Ishikawa (cell line): ENCODE measurements at regions not wholly inside any gene's neighbourhood (a gene's known extent, or its start where the extent isn't known, plus 50 kb on each side); places are given as distances from the start of the nearest gene placed in this dataset.

ENCODE experiments used
- CEBPB ChIP-seq: IDR thresholded peaks from 2 replicates; pipeline ENCODE4 v1.6.1; 2012
- CREB1 ChIP-seq: IDR thresholded peaks from 2 replicates; pipeline ENCODE4 v1.6.1; 2012; ENCODE audit warnings: low read depth
- EGR1 ChIP-seq: IDR thresholded peaks from 2 replicates; pipeline ENCODE4 v1.6.1; 2012
- EP300 ChIP-seq: IDR thresholded peaks from 2 replicates; pipeline ENCODE4 v1.6.1; 2012; ENCODE audit warnings: borderline replicate concordance
- FOXM1 ChIP-seq: IDR thresholded peaks from 2 replicates; pipeline ENCODE4 v1.6.1; 2012; ENCODE audit warnings: low read depth, borderline replicate concordance
- MAX ChIP-seq: IDR thresholded peaks from 2 replicates; pipeline ENCODE4 v1.6.1; 2012
- NFIC ChIP-seq: IDR thresholded peaks from 2 replicates; pipeline ENCODE4 v1.6.1; 2012
- RAD21 ChIP-seq: IDR thresholded peaks from 2 replicates; pipeline ENCODE4 v1.6.1; 2012; ENCODE audit warnings: low read depth
- REST ChIP-seq: IDR thresholded peaks from 2 replicates; pipeline ENCODE4 v1.6.1; 2012; ENCODE audit warnings: low read depth, mild to moderate bottlenecking
- TAF1 ChIP-seq: IDR thresholded peaks from 2 replicates; pipeline ENCODE4 v1.6.1; 2012; ENCODE audit warnings: low read depth, mild to moderate bottlenecking
- TCF12 ChIP-seq: IDR thresholded peaks from 2 replicates; pipeline ENCODE4 v1.6.1; 2012; ENCODE audit warnings: low read depth
- TEAD4 ChIP-seq: IDR thresholded peaks from 2 replicates; pipeline ENCODE4 v1.6.1; 2012
- YY1 ChIP-seq: IDR thresholded peaks from 2 replicates; pipeline ENCODE4 v1.6.1; 2012; ENCODE audit warnings: low read depth
- ZBTB7A ChIP-seq: IDR thresholded peaks from 2 replicates; pipeline ENCODE4 v1.6.1; 2012; ENCODE audit warnings: low read depth
- TF ChIP-seq, protein P1 (sequence below): IDR thresholded peaks from 2 replicates; pipeline ENCODE4 v1.6.1; 2012

- TF ChIP-seq ZBTB7A (no peak), FOXM1 (no peak), TEAD4 (no peak), MAX (no peak), NFIC (no peak), YY1 (no peak), RAD21 (no peak), CEBPB (no peak), TAF1 (no peak), EP300 (no peak), EGR1 (no peak), REST (no peak), TCF12 (no peak), CREB1 (no peak)
- TF ChIP-seq, protein P1, sequence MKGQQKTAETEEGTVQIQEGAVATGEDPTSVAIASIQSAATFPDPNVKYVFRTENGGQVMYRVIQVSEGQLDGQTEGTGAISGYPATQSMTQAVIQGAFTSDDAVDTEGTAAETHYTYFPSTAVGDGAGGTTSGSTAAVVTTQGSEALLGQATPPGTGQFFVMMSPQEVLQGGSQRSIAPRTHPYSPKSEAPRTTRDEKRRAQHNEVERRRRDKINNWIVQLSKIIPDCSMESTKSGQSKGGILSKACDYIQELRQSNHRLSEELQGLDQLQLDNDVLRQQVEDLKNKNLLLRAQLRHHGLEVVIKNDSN = no peak
Observed at GRCh38 chr4:189414021-189414420, 526.7 kb upstream of the FRG1 start.

GRCh38 chr4:189420572-189420971 lies 520.1 kb upstream of the FRG1 start:
- TF ChIP-seq CEBPB (no peak), ZBTB7A (no peak), REST (no peak), RAD21 (no peak), TEAD4 (no peak)

DNA sequence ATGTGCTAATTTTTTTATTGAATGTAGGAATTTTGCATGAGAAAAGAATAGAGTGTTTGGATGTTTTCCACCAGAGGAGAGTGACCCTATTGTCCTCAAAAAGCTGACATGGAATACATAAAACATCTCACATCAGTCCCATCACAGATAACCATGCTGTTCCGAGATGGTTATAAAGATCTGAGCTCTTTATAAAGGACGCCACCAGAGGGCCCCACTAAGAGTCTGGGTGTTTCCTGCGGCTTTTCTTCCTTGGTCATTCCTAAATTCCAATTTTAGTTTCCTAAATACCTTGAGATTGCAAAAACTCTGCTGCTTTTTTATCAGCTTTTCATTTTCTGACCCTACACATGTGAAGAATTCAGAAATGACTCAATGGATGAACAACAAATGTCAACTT lies 504.5 kb upstream of the FRG1 start:
- no peak for TF ChIP-seq TAF1
- no peak for TF ChIP-seq RAD21
- TF ChIP-seq MAX = no peak
- TF ChIP-seq, protein P1 = no peak
- no peak for TF ChIP-seq YY1
- TF ChIP-seq CEBPB = no peak
- no peak for TF ChIP-seq EP300
- TF ChIP-seq EGR1 = no peak
- TF ChIP-seq ZBTB7A = no peak
- TF ChIP-seq FOXM1 = no peak

DNA sequence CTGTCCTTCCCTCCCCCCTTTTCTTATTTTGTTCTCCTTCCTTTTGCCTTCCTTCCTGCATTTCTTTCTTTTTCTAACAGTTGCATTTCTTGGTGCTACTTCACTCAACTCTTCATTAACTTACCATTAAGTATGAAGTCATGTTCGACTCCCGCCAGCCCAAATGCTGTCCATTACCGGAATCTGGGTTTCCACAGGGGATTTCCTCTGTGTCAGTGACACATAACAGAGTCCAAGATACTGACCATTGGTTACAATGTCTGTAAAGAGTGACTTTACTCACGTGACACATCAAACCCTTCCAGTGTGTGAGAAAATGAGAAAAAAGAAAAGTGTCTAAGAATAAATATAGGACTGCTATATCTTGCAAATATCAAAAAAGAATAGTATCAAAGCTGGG lies 500.0 kb upstream of the FRG1 start:
- TF ChIP-seq ZBTB7A (no peak), TEAD4 (no peak), CREB1 (no peak), NFIC (no peak), REST (no peak)

DNA sequence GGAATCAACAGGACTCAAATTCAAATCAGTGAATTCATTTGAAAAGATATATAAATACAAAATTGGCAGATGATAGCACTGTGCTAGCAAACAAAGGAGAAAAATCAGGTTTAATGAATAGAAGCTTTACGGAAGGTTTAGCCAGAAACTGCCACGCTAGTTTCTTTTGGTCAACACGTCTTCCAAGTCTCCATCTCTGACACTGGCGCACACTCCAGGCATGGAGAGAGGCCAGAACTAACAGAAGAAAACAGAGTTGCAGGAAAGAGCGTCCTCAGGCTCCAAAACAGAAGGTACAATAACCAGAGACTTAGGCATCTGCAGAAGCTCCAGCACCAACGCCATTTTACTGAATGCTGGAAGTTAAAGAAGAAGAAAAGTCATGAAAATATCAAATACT lies 497.3 kb upstream of the FRG1 start:
- TF ChIP-seq YY1 = no peak
- TF ChIP-seq ZBTB7A = no peak
- no peak for TF ChIP-seq FOXM1
- TF ChIP-seq EGR1 = no peak
- no peak for TF ChIP-seq REST
- TF ChIP-seq CREB1 = no peak
- no peak for TF ChIP-seq TAF1
- no peak for TF ChIP-seq RAD21
- TF ChIP-seq TCF12 = no peak
- no peak for TF ChIP-seq TEAD4
